ENCODE measurements at regions not wholly inside any gene's neighbourhood (a gene's known extent, or its start where the extent isn't known, plus 50 kb on each side); places are given as distances from the start of the nearest gene placed in this dataset.

GRCh38 chr14:43483415-43483814, 1023.7 kb downstream of the FSCB start:
- no peak overlapping the region for H3K4me3 ChIP-seq (replicated peaks in 1 of 3; ENCODE audit: insufficient read depth in 1 of 3, low read depth in 2 of 3, low read length in 3 of 3)
- H3K27ac ChIP-seq (ENCODE audit: extremely low read length, insufficient read depth, low read length): no peak overlapping the region
- TF ChIP-seq HOXA5 (CRISPR knock-in tag; IDR thresholded peaks at IDR 0.05) (no peak), NFIC (IDR thresholded peaks at IDR 0.05; ENCODE audit: low read length) (no peak), CEBPG (CRISPR knock-in tag; IDR thresholded peaks at IDR 0.05) (no peak), EHMT2 (IDR thresholded peaks at IDR 0.05; ENCODE audit: borderline replicate concordance, low read depth, low read length) (no peak), CBFB (CRISPR knock-in tag; IDR thresholded peaks at IDR 0.05) (no peak), MYC (CRISPR knock-in tag; IDR thresholded peaks at IDR 0.05; ENCODE audit: borderline replicate concordance) (no peak), GPBP1L1 (CRISPR knock-in tag; IDR thresholded peaks at IDR 0.05) (no peak), POLR2AphosphoS5 (IDR thresholded peaks at IDR 0.05; ENCODE audit: low read depth, low read length) (no peak), ZNF263 (CRISPR knock-in tag; IDR thresholded peaks at IDR 0.05) (no peak), ZNF225 (CRISPR knock-in tag; IDR thresholded peaks at IDR 0.05) (no peak), ZNF337 (CRISPR knock-in tag; IDR thresholded peaks at IDR 0.05; ENCODE audit: borderline replicate concordance, low read depth) (no peak)
- DNase-seq (ENCODE audit: low spot score) (no peak), FAIRE-seq (no peak), ATAC-seq (no peak)
- no peaks in the 10 kb centered on the region for H3K79me2 ChIP-seq (ENCODE audit: insufficient read depth, low read length)
- no TSS peak for BruUV-seq (replicated peaks)
- H3K36me3 ChIP-seq (replicated peaks in 1 of 2; ENCODE audit: control insufficient read depth in 1 of 2, insufficient read depth in 2 of 2, low read length in 2 of 2): no peaks in the 10 kb centered on the region
- intact Hi-C loops (cut with micrococcal nuclease; ENCODE audit: unreplicated experiment) (loop anchor here (5.0 kb wide), 1 partner anchor 314 kb away; no protein-coding TSS in a partner anchor), in situ Hi-C loops (cut with HindIII; ENCODE audit: extremely low pct_ligation_motif_present, low pct_unique_long_range_greater_than_20kb) (loop anchor here (25.0 kb wide), 1 partner anchor 271 kb away; no protein-coding TSS in a partner anchor)
- 7% methylated on average over 3 of the region's 3 CpGs for WGBS (ENCODE audit: low lambda C conversion rate)
- H4K20me1 ChIP-seq (ENCODE audit: insufficient read depth, low read length): no peaks in the 10 kb centered on the region
- POLR2A ChIA-PET: no interaction called here
- H3K4me2 ChIP-seq (ENCODE audit: low read depth, low read length): no peak overlapping the region
- H3K9me3 ChIP-seq (ENCODE audit: low read length): no peaks in the 10 kb centered on the region
- CTCF ChIA-PET (ENCODE audit: low intra/inter-chr PET ratio, low total read pairs): no interaction called here
- no peak overlapping the region for H3K9ac ChIP-seq (ENCODE audit: insufficient read depth, low read depth, low read length)
- no peaks in the 10 kb centered on the region for H3K4me1 ChIP-seq (ENCODE audit: insufficient read depth, low read length)
- no peak overlapping the region for H2AFZ ChIP-seq (ENCODE audit: low read length)
- H3K27me3 ChIP-seq (ENCODE audit: control insufficient read depth in 1 of 2, insufficient read depth in 2 of 2, low read length in 2 of 2): no peaks in the 10 kb centered on the region
